NCI-H2081 (cell line): ENCODE measurements at regions not wholly inside any gene's neighbourhood (a gene's known extent, or its start where the extent isn't known, plus 50 kb on each side); places are given as distances from the start of the nearest gene placed in this dataset.

Source experiments
- DNase-seq, 2 experiments: peaks; one replicate each; lab custom pipeline; 2025; lab: John Stamatoyannopoulos, UW

- DNase-seq = no peak
Observed at GRCh38 chr10:58932577-58933314, 243.7 kb upstream of the PHYHIPL start.

DNA sequence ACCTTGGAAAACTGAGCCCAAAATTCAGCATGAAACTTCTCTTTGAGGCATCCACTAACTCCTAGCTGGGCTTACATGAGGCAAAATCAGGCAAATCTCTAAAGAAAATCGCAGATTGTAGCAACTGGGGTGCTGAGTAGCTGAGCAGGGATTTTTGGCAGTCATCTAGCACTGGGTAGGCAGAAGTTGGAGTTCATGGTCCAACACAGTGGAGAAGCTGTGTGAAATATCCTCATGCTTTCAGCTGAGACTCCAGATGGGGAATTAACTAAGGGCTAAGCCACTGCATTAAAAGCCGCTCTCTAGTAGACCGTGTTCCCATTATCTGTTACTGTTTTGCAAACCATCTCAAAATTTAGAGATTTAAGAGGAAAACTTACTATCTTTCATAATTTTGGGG lies 240.1 kb upstream of the PHYHIPL start:
- no peak for DNase-seq

- DNase-seq = no peak
Observed at GRCh38 chr10:58937423-58937822, 239.0 kb upstream of the PHYHIPL start.

GRCh38 chr10:58942724-58943123 lies 233.7 kb upstream of the PHYHIPL start:
- DNase-seq = peak in 1 of 2 experiments; percentile 37

GRCh38 chr10:58943256-58943890 lies 233.1 kb upstream of the PHYHIPL start:
- DNase-seq = no peak

- no peak for DNase-seq
Observed at GRCh38 chr10:58943960-58944359, 232.5 kb upstream of the PHYHIPL start.

GRCh38 chr10:58948303-58948702 lies 228.1 kb upstream of the PHYHIPL start:
- no peak for DNase-seq

GRCh38 chr10:58950618-58951017 lies 225.8 kb upstream of the PHYHIPL start:
- DNase-seq = no peak

DNA sequence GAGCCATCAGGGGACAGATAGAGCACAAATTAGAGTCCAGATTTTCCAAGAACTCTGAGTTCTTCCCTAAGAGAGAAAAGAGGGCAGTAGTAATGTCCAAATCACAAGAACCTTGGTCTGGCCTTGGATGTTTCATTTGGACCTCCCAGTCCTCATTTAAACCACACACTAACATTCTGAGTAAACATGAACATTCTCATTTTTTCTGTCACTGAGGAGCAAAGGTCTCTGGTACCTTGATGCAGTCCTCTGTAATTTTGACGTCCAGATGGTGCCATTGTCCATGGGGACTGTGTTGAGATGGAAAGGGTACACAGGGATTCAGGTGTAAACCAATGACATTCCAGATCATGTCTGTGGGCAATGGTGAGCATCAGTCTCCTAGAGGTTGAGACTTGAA lies 225.4 kb upstream of the PHYHIPL start:
- DNase-seq = no peak

GRCh38 chr10:58951746-58952145 lies 224.7 kb upstream of the PHYHIPL start:
- no peak for DNase-seq

DNA sequence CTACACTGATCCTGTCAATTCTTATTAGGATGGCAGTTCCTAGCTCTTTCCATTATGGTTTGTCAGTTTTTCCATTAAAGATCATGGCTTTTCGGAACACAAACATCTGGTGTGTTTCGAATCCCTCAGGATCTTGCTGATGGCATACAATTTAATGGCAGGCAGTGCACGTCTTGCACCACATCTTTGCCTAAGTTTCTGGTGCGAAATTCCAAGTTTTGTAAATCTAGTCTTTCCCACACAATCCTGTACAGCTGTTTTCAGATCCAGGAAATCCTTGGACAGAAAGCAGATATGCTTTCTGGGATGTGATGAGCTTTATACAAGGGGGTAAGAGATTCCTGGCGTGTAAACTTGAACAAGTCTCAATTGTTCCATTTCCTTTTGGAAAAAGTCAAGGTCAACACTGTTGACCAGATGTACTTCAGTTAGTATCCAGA lies 224.3 kb upstream of the PHYHIPL start:
- DNase-seq = no peak

- peak; percentile 22 to 44 for DNase-seq
Observed at GRCh38 chr10:58952747-58953466, 223.5 kb upstream of the PHYHIPL start.

DNA sequence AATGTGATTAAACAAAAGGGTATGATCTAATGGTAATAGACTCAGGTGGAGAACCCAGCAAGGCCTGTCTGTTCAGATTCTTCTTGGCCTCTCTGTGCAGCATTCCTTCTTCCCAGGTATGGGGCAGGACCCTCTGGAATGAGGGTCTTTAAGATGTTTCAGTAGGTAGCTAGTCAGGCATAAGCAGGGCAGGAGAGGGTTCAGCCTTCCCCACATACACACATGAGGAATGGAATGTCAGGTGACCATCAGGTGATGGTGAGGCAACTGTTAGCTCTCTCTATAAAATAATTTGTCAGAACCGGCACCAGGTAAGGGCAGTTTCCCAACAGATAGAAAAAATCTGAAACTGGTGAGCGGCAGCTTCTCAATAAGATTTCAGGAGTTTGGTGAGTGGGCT lies 222.3 kb upstream of the PHYHIPL start:
- DNase-seq = no peak

DNA sequence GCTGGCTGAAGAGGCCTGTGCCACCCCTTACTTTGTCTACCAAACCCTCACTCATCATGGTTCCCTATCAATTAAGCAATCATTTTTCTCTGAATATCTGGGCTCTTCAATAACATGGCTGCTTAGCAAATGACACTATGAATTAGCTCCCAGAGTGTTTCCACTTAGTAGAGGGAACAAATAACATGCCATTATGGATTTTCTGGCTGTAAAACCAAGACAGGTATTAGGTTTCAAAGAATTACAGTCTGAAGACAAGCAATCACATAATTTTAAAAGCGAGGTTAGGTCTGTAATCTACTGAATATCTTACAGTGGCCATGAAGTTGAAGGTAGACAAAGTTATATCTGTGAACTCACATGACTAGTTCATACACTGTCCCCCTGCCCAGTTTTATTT lies 220.8 kb upstream of the PHYHIPL start:
- DNase-seq = peak in 1 of 2 experiments; percentile 28

DNA sequence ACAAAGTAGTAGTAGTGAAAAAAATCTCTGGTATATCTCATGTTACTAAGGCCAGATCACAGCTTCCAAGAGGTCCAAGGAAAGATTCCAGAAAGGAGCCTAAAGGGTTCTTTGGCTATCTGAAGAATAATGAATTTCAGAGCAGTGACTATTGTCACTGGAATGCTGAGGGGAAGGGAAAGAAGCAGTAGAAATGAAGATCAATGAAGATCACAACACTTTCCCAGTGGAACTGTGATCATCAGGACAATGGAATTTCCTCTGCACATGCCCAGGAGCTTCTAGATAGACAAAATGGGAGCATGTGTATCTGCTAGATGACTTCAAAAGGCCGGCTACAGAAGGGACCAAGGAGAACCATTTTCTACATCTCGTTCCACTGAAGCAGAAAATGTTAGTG lies 219.5 kb upstream of the PHYHIPL start:
- no peak for DNase-seq

- no peak for DNase-seq
Observed at GRCh38 chr10:58957517-58957916, 218.9 kb upstream of the PHYHIPL start.

DNA sequence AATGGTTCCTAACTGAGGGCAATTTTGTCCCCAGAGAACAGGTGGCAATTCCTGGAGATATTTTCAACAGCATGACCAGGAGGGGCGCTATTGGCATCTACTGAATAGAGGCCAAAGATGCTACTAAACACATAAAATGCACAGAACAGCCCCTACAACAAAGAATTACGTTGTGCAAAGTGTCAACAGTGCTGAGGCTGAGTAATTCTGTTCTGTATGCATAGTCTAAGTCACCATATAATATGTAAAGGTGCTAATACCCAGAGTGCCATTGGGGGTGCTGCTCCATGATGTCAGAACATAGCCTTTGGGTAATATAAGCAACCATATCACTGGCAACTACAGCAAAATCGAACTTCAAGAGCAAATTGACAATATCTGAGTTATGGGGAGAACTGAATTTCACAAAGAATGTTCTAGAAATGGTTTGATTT lies 213.3 kb upstream of the PHYHIPL start:
- DNase-seq = no peak

GRCh38 chr10:58963723-58964124 lies 212.7 kb upstream of the PHYHIPL start:
- DNase-seq = no peak

GRCh38 chr10:58965855-58966254 lies 210.6 kb upstream of the PHYHIPL start:
- no peak for DNase-seq

GRCh38 chr10:58967551-58968388 lies 208.7 kb upstream of the PHYHIPL start:
- peak; percentile 25 to 40 for DNase-seq

GRCh38 chr10:58968389-58968755 lies 208.1 kb upstream of the PHYHIPL start:
- DNase-seq = no peak

GRCh38 chr10:58969576-58969975 lies 206.9 kb upstream of the PHYHIPL start:
- no peak for DNase-seq
